Hepatic stellate cell (primary cell): ENCODE measurements at regions not wholly inside any gene's neighbourhood (a gene's known extent, or its start where the extent isn't known, plus 50 kb on each side); places are given as distances from the start of the nearest gene placed in this dataset.

Experiments used
- DNase-seq: peaks from one replicate; pipeline ENCODE4 v3.0.0; 2011; ENCODE audit warnings: low spot score

DNA sequence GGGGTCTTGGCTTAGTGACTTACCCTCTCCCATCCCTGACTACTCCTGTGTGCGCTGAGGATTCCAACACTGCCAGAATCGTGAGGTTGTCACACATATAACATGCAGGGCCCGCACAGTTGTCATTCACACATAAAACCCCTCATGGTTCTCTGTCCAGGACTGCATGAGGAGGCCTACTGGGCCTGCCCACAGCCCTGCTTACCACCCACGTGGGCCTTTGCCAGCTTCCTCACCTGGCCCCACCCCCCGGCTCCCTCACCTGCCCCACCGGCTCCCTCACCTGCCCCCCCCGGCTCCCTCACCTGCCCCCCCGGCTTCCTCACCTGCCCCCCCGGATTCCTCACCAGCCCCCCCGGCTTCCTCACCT, 197.2 kb downstream of the TEX29 start:
- DNase-seq: no peak

DNA sequence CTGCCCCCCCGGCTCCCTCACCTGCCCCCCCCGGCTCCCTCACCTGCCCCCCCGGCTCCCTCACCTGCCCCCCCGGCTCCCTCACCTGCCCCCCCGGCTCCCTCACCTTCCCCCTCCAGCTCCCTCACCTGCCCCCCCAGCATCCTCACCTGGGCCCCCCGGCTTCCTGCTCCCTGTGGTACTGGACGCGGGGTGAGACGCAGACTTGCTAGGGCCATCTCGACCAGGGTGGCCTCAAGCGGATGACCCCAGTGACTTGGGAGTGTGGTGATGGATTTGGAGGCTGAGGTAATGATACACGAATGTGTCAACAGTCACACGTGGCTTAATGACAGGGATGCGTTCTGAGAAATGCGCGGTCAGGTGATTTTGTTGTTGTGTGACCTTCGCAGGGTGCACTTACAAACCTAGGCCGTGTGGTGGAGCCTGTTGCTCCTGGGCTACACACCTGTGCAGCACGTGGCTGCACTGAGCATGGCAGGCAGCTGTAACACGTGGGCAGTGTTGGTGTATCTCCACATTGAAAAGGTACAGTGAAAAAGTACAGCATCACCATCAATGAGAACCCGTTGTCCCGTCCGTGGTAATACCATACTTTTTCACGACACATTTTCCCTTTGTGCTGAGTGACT, 197.8 kb downstream of the TEX29 start:
- DNase-seq: no peak

DNA sequence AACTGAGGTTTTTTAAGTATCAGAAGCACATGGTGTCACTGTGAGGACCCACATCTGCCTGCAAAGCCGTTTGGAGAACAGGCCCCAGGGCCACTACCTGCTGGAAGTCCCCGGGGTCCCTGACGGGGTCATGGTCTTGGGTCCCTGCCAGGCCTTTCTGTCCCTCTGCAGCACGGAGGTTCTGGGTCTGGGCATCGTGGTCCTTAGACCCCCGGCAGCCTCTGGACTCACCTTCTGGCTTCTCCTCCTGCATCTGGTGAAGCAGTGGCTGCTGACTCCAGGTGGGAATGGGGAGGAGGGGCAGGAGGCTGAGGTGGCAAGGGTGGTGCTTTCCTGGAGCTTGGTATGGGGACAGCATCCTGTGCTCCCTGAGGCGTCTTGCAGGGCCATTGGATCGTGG, 198.6 kb downstream of the TEX29 start:
- no peak for DNase-seq

DNA sequence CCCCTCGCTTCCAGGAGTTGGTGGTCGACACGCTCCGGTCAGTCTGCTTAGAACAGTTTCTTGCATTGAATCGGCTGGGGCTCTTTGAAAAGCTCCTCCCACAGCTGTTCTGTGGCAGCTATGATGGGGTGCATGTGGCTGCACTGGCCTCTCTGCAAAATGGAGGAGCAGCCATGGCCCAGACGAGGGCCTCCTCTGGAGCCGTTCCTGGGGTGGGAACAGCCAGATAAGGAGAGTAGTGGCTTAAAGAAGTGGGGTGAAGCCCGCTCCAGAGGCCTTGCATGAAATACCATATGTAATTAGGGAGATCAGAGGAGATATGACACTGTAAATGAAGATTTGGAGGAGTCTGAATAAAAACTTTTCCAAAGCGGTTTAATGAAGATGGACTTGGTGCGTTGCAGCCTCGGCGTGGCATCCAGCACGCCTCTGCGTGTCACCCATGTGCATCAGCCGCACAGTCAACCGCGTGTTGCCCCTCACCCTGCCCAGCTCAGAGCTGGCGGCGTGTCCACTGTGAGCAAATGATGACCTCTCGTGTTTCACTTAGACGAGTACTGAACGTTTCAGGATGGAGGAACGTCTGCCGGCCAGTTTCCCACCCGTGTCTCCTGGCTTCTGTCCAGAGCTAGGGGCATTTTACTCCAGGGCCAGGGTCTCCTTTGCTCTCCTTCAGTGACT, 199.2 kb downstream of the TEX29 start:
- DNase-seq: no peak

DNA sequence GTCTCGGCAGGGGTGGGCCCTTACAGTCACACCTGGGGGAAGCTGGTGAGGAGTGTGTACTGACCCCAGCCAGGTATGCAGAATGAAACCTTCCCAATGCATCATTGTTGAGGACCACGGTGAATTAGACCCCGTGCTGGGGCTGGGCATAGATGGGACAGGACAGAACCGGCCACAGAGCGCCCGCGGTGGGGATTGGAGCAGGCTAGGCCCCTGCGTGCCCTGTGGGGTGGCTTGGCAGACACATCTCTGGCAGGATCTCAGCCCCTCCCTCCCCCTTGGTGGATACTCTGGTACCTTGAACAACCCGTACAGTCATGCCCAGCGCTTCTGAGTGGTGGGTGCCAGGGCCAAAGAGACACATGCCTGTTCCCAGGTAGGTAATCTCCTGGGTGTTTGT, 200.6 kb downstream of the TEX29 start:
- no peak for DNase-seq

DNA sequence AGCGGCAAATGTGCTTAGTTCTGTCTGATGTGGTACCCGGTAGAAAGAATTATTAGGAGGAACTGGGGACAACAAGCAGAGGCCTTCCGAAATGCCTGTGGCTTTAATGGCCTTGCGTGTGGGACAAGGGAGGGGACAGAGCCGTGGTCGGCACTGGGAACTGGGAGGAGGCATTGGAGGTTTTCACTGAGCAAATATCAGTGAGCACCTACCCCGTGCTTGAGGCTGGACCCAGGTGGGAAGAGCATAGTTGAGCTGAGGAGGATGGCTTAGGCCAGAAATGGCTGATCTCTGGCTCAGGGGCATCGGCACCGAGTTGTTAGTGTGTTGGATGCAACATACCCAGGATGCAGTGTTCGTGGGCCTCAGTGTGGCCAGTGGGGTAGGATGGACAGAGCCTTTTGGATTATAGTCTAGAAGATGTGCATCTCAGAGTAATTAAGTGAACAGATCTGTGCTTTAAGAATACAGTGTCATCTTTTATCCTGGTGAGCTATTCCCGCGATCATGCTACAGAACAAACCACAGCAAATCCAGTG, 201.3 kb downstream of the TEX29 start:
- no peak for DNase-seq

DNA sequence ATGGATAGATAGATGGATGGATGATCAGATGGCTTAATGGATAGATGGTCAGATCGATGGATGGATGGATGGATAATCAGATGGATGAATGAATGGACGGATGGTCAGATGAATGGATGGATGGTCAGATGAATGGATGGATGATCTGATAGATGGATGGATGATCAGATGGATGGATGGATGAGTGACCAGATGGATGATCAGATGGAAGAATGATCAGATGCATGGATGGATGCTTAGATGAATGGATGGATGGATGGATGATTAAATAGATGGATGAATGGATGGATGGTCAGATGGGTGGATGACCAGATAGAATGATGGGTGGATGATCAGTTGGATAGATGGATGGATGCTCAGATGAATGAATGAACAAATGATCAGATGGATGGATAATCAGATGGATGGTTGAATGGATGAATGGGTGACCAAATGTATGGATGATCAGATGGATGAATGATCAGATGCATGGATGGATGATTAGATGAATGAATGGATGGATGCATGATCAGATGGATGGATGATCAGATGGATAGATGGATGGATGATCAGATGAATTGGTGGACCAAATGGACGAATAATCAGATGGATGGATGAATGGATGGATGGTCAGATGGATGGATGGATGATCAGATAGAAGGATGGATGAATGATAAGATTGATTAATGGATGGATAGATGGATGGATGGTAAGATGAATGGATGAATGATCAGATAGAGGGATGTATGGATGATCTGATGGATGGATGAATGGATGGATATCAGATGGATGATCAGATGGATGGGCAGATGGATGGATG, 205.1 kb downstream of the TEX29 start:
- no peak for DNase-seq

DNA sequence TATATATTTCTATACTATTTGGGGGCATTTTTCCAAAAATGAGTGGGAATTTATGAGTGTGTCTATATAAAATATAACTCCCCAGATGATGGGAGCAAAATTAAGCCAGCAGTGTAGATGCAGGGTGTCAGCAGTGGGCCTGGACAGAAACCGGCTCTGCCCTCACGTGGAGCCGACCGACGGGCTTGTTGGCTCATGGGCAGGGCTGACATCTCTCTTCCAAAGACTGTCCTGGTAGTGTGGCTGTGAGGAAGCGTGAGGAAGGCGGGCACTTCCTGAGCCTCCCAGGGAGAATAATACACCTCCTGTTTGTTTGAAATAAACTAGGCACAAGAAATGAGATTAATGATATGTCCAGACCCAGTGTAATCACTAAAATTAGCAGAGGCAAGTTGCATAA, 206.5 kb downstream of the TEX29 start:
- DNase-seq: no peak

DNA sequence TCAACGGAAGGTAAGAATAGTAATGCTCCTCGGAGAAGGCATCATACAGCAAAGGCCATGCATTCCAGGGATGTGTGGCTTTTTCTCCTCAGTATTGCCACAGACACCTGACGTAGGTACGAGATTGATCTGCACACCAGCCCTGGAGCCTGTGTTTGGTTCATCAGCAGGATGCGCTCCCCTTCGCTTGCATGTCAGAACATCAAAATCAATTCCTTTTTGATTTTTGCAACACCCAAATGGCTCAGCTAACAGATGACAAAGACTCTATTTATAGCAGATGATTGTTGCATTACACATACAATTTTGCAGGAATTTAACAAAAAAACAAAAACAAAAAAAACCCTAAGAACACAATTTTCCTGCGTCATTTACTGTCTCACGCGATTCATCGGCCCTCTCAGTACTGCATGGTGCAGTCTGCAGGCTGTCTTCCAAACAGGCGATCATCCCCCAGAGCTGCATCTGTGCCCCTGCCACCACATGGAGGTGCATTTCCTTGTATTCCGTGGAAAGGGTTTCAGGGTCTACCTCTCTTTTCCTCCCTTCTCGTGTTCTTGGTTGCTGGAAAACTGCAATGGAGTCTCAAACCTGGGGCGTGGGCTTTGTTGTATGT, 207.3 kb downstream of the TEX29 start:
- DNase-seq: no peak

DNA sequence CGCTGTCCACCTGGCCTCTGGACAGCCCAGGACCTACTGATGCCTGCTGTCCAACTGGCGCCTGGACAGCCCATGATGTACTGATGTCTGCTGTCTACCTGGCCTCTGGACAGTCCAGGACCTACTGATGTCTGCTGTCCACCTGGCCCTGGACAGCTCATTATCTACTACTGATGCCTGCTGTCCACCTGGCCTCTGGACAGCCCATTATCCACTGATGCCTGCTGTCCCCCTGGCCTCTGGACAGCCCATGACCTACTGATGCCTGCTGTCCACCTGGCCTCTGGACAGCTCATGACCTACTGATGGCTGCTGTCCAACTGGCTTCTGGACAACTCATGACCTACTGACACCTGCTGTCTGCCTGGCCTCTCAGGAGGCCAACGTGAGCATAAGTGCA, 208.1 kb downstream of the TEX29 start:
- no peak for DNase-seq

DNA sequence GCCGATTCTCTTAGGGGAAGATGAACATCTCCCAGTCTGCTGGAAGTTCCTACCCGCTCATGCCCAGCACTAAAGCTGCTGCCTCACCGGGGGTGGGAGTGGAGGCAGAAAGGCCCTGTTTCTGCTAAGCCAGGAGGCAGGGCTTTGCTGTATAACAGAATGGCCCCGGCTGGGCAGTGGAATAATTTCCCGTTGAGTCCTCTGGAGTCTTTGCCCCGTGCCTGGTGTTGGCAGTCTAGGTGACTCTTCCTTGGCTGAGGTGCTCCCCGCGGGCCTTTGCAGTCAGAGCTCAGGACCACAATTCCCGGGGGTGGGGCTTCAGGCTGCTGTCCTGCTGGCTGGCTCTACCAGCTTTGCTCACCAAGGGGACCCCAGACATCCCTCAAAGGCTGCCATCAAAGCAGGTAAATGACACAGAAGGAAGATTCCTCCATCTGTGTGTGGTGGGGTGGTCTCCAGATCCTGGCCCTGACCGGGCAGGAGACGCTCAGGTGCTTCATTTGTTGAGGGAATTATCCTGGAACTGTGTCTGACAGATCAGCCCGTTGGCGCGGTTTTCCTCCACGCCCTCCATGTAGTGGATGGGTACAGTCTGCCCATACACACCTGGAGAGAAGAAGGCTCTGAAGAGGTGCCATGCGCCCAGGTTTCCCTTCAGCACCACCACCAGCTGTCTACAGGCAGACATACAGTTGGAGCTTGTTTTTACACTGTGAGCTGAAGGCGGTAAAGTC, 209.9 kb downstream of the TEX29 start:
- DNase-seq: no peak

DNA sequence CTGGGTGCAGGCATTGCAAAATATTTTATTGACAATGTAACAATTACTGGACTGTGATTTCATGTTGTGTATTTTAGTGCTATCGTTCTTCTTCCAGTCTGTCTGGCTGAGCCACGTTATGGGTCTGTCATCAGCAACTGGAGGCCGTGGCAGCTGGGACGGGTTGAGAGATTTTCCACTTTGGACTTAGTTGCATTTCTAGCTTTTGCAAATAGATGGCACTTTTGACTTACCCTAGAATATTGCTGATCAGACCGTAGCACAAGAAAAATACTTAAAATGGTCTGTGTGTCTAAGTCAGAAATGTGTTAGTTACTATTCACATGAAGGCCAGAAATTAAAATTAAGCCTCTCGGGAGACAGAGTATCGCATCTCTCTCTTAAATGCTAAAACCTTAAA, 211.1 kb downstream of the TEX29 start:
- no peak for DNase-seq

DNA sequence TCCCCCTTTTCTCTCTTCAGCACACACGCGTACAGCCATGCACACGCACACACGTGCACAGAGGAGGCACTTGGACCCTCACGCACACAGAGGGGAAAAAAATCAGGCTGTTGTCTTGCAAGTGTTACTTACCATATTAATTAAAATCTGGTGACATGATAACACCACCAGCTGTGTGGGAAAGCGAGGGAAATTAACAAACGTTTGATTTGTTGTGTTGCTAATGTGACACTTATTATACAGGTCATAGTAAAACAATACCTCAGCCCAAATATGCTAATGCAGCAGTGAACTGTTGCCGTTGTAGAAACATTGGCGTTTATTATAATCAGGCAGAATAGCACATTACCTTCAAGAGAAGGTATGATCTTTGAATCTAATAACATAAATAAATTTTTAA, 211.7 kb downstream of the TEX29 start:
- DNase-seq: no peak

DNA sequence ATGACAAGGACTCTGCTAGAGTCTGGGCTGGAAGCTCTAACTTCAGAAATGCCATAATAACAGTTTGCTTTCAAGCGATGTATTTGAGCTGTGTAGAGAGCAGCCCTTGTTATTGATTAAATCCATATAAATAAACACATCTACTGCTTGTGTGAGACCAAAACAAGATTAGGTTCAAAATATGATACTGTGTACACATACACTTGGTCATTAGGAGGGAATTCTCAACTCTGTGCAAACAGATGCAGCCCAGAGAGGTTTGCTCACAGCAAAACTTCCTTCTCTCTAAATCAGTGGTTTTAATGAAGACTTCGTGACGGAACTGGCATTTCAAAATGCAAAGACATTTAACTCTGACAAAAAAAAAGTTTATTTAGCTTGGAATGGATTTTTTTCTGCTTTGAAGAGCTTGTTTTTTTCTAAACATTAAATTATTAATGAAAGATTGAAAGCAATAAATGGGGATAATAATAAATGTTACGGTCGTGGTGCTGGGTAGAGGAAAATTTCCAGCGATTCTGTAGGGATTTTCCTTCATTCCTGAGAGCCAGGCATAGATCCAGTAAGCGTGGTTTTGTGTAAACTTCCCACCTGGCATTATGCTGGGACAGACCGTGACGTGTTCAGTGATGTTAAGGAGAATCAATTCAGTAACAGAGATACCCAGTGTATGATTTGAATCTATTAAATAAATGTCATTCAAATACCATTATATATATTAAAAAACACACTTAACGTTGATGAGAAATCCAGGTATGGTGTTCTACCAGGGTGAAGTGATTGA, 213.7 kb downstream of the TEX29 start:
- DNase-seq: no peak

DNA sequence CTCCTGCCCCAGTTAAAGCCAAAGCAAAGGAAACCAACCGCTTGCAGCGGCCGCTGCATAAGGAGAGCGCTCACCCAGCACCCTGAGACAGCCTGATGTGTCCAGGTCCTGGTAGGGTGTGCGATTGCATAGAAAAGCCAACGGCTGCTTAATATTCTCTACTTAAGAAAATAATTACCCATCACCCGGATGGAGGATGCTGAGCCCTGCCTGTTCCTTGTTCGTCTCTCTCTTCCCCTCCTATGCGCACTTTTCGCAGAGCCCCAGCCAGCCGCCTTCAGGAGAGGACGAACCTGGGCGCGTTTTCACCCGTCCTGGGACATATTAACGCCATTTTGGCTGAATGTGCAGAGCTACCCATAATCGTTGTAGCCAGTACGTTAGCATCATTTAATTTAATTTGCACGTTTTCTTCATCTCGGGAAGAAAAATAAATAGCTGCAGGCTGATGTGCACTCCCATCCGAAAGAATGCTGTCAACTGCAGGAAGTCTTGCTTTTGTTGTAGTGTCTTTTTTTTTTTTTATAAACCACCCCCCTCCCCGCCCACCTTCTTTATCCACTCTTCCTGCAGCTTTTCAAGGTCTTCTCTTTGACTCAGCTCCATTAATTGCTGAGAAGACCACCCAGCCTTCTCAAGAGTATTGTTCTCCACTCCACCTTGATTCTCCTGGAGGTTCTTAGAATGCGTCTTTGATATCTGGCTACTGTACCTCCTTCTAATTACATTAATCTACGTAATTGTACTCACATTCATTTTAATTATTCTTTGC, 214.5 kb downstream of the TEX29 start:
- DNase-seq: no peak

DNA sequence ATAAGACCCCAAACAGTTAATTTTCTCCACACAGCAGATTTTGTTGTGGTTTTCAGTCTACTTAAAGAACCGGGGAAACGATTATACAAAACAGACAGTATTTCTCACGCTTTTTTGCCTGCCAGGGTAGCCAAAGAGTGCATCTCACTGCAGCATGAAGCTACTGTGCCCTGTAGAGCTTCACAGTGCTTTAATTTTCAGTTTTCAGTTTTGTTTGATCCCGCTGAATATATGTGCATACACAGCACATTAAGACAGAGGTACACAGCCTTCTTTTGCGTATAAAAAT, 215.0 kb downstream of the TEX29 start:
- DNase-seq: no peak

DNA sequence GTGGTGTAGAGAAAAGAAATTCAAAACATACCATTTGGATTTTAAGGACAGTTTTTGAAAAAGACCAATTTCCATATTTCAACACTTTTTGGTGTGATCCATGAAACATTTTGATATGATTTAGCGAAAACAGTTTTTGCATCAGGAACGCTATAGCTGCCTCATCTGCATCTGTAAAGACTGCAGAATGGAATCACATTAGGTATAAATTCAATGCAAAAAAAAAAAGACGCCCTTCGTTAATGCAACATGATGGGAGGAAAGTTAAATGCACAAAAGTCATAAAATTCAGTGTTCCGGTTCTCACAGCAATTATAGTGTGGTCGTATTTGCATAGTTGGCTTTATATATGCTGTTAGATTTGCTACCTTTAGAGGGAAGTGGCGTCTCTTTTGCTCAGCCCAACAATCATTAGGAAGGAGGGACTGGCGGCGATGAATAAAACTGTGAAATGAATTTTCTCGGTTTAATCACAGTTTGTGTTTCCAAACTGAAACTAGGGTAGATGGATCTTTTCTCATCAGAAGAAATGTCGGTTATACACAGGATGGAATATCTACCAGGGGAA, 215.7 kb downstream of the TEX29 start:
- DNase-seq: no peak

DNA sequence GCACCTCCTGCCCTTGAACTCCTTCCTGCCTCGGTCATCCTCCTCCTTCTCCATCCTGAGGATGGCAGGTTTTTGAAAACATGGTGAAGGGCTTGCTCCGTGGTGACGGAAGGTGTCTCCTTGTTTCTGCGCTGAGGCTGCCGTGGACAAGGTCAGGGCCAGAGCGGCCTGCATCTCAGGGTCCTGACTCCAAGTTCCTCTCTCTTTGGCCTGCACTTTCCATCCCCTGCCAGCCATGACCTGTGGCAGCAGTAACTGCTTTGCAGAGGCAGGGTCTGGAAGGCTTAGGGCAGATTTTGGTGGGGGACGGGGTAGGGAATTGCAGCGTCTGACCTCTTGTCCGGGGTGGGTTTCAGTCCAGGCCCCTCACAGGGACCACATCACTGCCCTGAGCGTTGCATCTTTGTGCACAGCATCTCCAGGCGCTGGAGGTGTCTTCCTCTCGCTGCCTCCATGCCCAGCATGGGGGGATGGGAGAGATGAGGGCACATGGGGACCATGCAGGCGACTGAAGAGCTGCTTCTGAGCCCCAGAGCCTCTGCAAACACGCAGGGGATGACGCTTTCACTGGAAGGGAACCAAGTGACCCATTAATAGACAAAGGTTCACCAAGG, 216.8 kb downstream of the TEX29 start:
- no peak for DNase-seq

DNA sequence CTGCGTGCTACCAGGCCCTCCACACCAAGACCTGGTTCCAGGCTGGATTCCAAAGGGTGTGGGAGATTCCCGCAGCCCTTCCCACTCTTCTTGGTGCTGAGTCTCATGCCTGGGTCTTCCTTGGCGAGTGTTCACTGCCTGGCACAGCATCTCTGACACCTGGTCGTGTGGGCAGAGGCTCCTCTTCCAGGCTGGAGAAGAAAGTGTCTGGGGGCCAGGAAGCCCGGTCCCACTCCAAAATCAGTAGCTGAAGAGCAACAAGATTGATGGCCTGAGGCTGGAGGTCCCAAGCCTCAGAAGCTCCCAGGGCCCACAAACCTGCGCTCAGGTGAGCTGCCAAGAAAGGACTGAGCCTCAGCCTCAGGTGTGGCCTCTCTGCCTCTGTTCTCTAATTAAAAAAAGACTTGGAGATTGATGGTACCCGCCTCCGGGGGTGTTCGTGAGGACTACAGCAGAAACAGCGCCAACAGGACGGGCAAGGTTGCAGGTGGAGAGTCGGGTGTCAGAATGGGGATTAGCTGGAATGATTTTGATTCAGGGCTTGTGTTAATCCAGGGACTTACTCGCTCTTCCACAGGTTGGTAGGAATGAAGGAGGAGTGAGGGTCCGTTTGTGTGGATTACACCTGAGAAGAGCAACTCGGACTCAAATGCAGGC, 217.5 kb downstream of the TEX29 start:
- DNase-seq: no peak
